ENCODE measurements at regions not wholly inside any gene's neighbourhood (a gene's known extent, or its start where the extent isn't known, plus 50 kb on each side); places are given as distances from the start of the nearest gene placed in this dataset.
A peak's percentile ranks its signal among the peaks of the same experiment; 100 is the strongest.

DNA sequence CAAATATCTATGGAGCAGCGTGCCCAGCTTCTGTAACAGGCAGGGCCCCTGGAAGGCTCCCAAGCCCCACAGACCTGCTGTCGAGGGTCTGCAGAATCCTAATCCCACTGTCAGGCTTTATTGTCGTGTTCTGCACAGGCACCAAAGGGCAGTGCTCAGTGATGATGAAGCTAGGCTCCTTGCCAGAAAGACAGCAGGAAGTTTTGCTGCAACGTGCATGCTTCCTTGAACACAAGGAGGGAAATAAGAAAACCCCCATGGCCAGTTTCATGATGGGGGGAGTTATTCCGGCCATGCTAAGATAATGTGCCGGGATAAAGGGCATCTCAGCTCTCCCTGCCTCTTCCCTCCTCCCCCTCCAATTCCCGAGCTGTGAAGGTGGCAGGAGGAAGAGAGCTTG, 109.4 kb upstream of the KCNG1 start:
- DNase-seq (ENCODE audit: low read depth in 2 of 2): peak; percentile 10 to 23
- TF ChIP-seq, protein P1, sequence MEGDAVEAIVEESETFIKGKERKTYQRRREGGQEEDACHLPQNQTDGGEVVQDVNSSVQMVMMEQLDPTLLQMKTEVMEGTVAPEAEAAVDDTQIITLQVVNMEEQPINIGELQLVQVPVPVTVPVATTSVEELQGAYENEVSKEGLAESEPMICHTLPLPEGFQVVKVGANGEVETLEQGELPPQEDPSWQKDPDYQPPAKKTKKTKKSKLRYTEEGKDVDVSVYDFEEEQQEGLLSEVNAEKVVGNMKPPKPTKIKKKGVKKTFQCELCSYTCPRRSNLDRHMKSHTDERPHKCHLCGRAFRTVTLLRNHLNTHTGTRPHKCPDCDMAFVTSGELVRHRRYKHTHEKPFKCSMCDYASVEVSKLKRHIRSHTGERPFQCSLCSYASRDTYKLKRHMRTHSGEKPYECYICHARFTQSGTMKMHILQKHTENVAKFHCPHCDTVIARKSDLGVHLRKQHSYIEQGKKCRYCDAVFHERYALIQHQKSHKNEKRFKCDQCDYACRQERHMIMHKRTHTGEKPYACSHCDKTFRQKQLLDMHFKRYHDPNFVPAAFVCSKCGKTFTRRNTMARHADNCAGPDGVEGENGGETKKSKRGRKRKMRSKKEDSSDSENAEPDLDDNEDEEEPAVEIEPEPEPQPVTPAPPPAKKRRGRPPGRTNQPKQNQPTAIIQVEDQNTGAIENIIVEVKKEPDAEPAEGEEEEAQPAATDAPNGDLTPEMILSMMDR (IDR thresholded peaks at IDR 0.05; ENCODE audit: low read depth, low read length): no peak
- no peak overlapping the region for H3K4me3 ChIP-seq (replicated peaks in 1 of 2; ENCODE audit: low read depth in 2 of 2, low read length in 2 of 2)

GRCh38 chr20:51131811-51132210, 108.9 kb upstream of the KCNG1 start:
- TF ChIP-seq, protein P1 (IDR thresholded peaks at IDR 0.05; ENCODE audit: low read depth, low read length): no peak
- H3K4me3 ChIP-seq (replicated peaks in 1 of 2; ENCODE audit: low read depth in 2 of 2, low read length in 2 of 2): no peak overlapping the region
- no peak for DNase-seq (ENCODE audit: low read depth in 2 of 2)

GRCh38 chr20:51129147-51129776, 106.4 kb upstream of the KCNG1 start:
- TF ChIP-seq, protein P1 (IDR thresholded peaks at IDR 0.05; ENCODE audit: low read depth, low read length): no peak
- no peak for DNase-seq (ENCODE audit: low read depth in 2 of 2)
- H3K4me3 ChIP-seq (replicated peaks in 1 of 2; ENCODE audit: low read depth in 2 of 2, low read length in 2 of 2): no peak overlapping the region

- no peak overlapping the region for H3K4me3 ChIP-seq (replicated peaks in 1 of 2; ENCODE audit: low read depth in 2 of 2, low read length in 2 of 2)
- TF ChIP-seq, protein P1 (IDR thresholded peaks at IDR 0.05; ENCODE audit: low read depth, low read length): no peak
- DNase-seq (ENCODE audit: low read depth in 2 of 2): peak; percentile 43 to 91
Observed at GRCh38 chr20:51128198-51128597, 105.3 kb upstream of the KCNG1 start.

- no peak for DNase-seq (ENCODE audit: low read depth in 2 of 2)
- no peak overlapping the region for H3K4me3 ChIP-seq (replicated peaks in 1 of 2; ENCODE audit: low read depth in 2 of 2, low read length in 2 of 2)
- TF ChIP-seq, protein P1 (IDR thresholded peaks at IDR 0.05; ENCODE audit: low read depth, low read length): no peak
Observed at GRCh38 chr20:51127713-51128112, 104.8 kb upstream of the KCNG1 start.

- no peak for DNase-seq (ENCODE audit: low read depth in 2 of 2)
- TF ChIP-seq, protein P1 (IDR thresholded peaks at IDR 0.05; ENCODE audit: low read depth, low read length): no peak
- no peak overlapping the region for H3K4me3 ChIP-seq (replicated peaks in 1 of 2; ENCODE audit: low read depth in 2 of 2, low read length in 2 of 2)
Observed at GRCh38 chr20:51126337-51126736, 103.4 kb upstream of the KCNG1 start.

DNA sequence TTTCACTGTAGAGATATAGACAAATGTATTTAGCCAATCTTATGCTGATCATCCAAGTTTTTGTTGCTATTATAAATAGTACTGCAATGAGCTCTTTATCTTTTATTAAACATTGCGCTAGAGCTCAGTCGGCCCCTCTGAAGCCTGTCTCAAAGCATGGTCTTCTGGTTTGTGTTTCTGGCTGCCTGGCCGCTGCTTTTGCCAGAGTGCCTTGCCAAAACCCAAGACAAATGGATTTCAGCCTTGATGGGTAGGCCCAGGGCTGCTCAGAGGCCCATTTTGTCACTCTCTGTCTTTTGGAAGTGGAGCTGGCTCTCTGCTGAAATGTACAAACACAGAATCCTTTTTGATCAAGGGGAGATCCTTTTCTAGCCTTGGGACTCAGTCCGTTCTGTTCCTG, 102.9 kb upstream of the KCNG1 start:
- no peak for DNase-seq (ENCODE audit: low read depth in 2 of 2)
- H3K4me3 ChIP-seq (replicated peaks in 1 of 2; ENCODE audit: low read depth in 2 of 2, low read length in 2 of 2): no peak overlapping the region
- TF ChIP-seq, protein P1 (IDR thresholded peaks at IDR 0.05; ENCODE audit: low read depth, low read length): no peak

All from cardiac fibroblast (primary cell).